HepG2 (cell line): ENCODE measurements at regions not wholly inside any gene's neighbourhood (a gene's known extent, or its start where the extent isn't known, plus 50 kb on each side); places are given as distances from the start of the nearest gene placed in this dataset.

Experiments
- AHDC1 ChIP-seq: sonication (generic); formaldehyde crosslinking; IDR thresholded peaks from 2 replicates; pipeline ENCODE4 v1.5.1; 2020; ENCODE audit warnings: mild to moderate bottlenecking, missing genetic modification reagents, borderline replicate concordance
- JUN ChIP-seq: sonication (generic); formaldehyde crosslinking; IDR thresholded peaks from 2 replicates; pipeline ENCODE4 v1.4.0; 2020; ENCODE audit warnings: mild to moderate bottlenecking, missing genetic modification reagents
- MED13 ChIP-seq: sonication (generic); formaldehyde crosslinking; IDR thresholded peaks from 2 replicates; pipeline ENCODE4 v1.5.0; 2020; ENCODE audit warnings: missing genetic modification reagents
- POLR2A ChIP-seq, 2 experiments: IDR thresholded peaks; 2 replicates each; pipeline ENCODE4 v1.6.1; 2011; ENCODE audit warnings: low read depth in 2 of 2, low read length in 2 of 2, mild to moderate bottlenecking in 1 of 2, moderate library complexity in 1 of 2; ENCODE audit not compliant: insufficient read depth in 1 of 2
- RNF2 ChIP-seq: fragments of 450-650 bp; conservative IDR thresholded peaks from 2 replicates; pipeline ENCODE4 v1.6.1; 2016; ENCODE audit warnings: low read depth
- SOX6 ChIP-seq, 2 experiments: fragments of 450-650 bp in 1 of 2; sonication (generic) in 1 of 2; formaldehyde crosslinking in 1 of 2; IDR thresholded peaks; 2 replicates each; pipeline versions ENCODE4 v1.4.0 to v1.6.1; 2017 to 2020; ENCODE audit warnings: antibody characterized with exemption in 1 of 2, mild to moderate bottlenecking in 1 of 2, missing genetic modification reagents in 1 of 2
- TOE1 ChIP-seq: sonication (generic); formaldehyde crosslinking; IDR thresholded peaks from 2 replicates; pipeline ENCODE4 v1.4.0; 2020; ENCODE audit warnings: mild to moderate bottlenecking, missing genetic modification reagents
- USF2 ChIP-seq, 2 experiments: sonication (generic) in 1 of 2; formaldehyde crosslinking in 1 of 2; IDR thresholded peaks; 2 replicates each; pipeline versions ENCODE4 v1.5.1 to v1.6.1; 2011 to 2020; ENCODE audit warnings: borderline replicate concordance in 1 of 2, low read depth in 1 of 2, low read length in 1 of 2, mild to moderate bottlenecking in 1 of 2, missing genetic modification reagents in 1 of 2, moderate library complexity in 1 of 2
- ZBTB8A ChIP-seq: sonication (generic); formaldehyde crosslinking; IDR thresholded peaks from 2 replicates; pipeline ENCODE4 v1.4.0; 2020; ENCODE audit warnings: mild to moderate bottlenecking, low read depth, missing genetic modification reagents, borderline replicate concordance
- ZNF121 ChIP-seq: sonication (generic); formaldehyde crosslinking; IDR thresholded peaks from 2 replicates; pipeline ENCODE4 v1.5.0; 2020; ENCODE audit warnings: mild to moderate bottlenecking, missing genetic modification reagents
- TF ChIP-seq, protein P1 (sequence below): sonication (generic); formaldehyde crosslinking; IDR thresholded peaks from 2 replicates; pipeline ENCODE4 v1.5.0; 2020; ENCODE audit warnings: mild to moderate bottlenecking, missing genetic modification reagents, moderate library complexity

- TF ChIP-seq ZBTB8A = no peak
- no peak for TF ChIP-seq AHDC1 (CRISPR knock-in tag)
- no peak for TF ChIP-seq RNF2
- TF ChIP-seq, protein P1, sequence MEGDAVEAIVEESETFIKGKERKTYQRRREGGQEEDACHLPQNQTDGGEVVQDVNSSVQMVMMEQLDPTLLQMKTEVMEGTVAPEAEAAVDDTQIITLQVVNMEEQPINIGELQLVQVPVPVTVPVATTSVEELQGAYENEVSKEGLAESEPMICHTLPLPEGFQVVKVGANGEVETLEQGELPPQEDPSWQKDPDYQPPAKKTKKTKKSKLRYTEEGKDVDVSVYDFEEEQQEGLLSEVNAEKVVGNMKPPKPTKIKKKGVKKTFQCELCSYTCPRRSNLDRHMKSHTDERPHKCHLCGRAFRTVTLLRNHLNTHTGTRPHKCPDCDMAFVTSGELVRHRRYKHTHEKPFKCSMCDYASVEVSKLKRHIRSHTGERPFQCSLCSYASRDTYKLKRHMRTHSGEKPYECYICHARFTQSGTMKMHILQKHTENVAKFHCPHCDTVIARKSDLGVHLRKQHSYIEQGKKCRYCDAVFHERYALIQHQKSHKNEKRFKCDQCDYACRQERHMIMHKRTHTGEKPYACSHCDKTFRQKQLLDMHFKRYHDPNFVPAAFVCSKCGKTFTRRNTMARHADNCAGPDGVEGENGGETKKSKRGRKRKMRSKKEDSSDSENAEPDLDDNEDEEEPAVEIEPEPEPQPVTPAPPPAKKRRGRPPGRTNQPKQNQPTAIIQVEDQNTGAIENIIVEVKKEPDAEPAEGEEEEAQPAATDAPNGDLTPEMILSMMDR (CRISPR knock-in tag) = no peak
- no peak for TF ChIP-seq TOE1 (CRISPR knock-in tag)
- no peak for TF ChIP-seq POLR2A (IDR thresholded peaks at IDR 0.05; ENCODE audit: insufficient read depth in 1 of 2, low read depth in 2 of 2, low read length in 2 of 2)
- TF ChIP-seq JUN (CRISPR knock-in tag) = no peak
- no peak for TF ChIP-seq SOX6 (IDR thresholded peaks at IDR 0.05)
- no peak for TF ChIP-seq SOX6 (CRISPR knock-in tag; IDR thresholded peaks at IDR 0.05)
- no peak for TF ChIP-seq ZNF121 (CRISPR knock-in tag)
- TF ChIP-seq MED13 (CRISPR knock-in tag) = no peak
- no peak for TF ChIP-seq USF2 (IDR thresholded peaks at IDR 0.05; ENCODE audit: low read depth, low read length)
- no peak for TF ChIP-seq USF2 (CRISPR knock-in tag; IDR thresholded peaks at IDR 0.05; ENCODE audit: borderline replicate concordance)
These were observed 88.4 kb upstream of the RGPD4 start for GRCh38 chr2:107738266-107738665.
